Stromal cell of bone marrow (primary cell): ENCODE measurements at regions not wholly inside any gene's neighbourhood (a gene's known extent, or its start where the extent isn't known, plus 50 kb on each side); places are given as distances from the start of the nearest gene placed in this dataset.

Experiments
- DNase-seq: peaks from one replicate; pipeline ENCODE4 v3.0.0-alpha.2; 2012; ENCODE audit warnings: low read depth

GRCh38 chr5:38099205-38100168 lies 158.9 kb upstream of the EGFLAM start:
- DNase-seq: no peak

DNA sequence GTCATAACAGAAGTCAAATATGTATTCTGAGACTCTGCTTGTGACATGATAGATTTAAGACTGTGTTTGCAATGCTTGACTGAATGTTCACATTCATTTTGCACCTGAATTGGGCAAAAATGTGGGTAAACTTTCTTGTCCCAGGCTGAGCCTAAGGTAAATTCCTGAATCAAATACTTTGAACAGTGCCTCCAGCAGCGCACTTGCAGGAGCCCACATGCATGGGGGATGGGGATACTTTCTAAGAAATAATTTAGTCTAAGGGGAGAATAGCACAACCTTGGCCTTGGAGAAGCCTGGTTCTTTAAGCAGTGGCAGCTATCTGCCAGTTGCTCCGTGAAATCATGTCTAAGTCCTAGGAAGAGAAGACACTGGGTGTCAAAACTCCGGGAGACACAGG lies 163.5 kb upstream of the EGFLAM start:
- no peak for DNase-seq

- DNase-seq: no peak
Measured at GRCh38 chr5:38093855-38094254, 164.5 kb upstream of the EGFLAM start.

DNA sequence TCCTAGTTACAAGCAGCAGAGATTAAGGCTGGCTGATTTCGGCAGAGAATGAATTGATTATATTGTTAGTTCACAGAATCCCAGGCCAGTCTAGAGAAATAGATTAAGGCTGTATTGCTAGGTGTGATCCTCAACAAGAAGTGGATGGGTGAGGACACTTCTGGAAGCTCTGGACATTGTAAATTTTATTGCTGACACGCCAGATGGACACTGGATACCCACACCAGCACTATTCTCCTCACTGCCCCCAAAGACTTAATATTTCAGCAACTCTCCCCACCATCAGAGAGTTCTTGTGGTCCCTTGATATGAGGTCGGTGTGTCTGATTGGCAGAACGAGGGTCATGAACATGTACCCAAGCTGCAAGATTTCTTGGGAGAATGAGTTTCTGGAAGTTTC lies 171.6 kb upstream of the EGFLAM start:
- DNase-seq: no peak

- no peak for DNase-seq
Measured at GRCh38 chr5:38079620-38080402, 178.5 kb upstream of the EGFLAM start.

DNA sequence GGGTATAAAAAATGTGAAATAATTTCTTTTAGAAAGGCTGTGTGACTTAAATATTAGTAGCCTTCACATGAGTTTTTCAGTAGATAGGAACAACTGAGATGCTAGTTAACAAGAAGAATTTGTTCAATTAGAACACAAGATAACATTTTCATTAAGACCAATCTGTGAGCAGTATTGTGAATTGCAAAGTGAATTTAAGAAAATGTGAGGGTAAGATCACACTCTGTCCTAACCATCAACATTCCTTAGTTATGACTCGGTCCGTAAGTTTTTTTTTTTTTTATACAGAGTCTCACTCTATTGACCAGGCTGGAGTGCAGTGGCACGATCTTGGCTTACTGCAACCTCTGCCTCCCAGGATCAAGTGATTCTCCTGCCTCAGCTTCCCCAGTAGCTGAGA lies 180.2 kb upstream of the EGFLAM start:
- DNase-seq: no peak

DNA sequence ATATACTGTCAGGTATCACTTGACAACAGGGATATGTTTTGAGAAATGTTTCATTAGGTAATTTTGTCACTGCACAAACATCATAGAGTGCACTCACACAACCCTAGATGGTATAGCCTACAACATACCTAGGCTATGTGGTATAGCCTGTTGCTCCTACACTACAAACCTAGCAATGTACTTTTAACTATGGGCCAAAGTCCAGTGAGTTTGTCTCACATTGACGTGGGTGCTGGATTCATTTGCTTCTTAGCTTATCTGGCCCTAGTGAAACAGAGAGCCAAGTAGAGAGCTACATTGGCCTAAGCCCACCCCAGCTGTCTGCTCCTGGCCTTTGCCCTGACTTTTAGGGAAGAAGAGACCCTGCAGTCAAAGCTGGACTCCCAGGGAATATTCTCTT lies 180.7 kb upstream of the EGFLAM start:
- no peak for DNase-seq

DNA sequence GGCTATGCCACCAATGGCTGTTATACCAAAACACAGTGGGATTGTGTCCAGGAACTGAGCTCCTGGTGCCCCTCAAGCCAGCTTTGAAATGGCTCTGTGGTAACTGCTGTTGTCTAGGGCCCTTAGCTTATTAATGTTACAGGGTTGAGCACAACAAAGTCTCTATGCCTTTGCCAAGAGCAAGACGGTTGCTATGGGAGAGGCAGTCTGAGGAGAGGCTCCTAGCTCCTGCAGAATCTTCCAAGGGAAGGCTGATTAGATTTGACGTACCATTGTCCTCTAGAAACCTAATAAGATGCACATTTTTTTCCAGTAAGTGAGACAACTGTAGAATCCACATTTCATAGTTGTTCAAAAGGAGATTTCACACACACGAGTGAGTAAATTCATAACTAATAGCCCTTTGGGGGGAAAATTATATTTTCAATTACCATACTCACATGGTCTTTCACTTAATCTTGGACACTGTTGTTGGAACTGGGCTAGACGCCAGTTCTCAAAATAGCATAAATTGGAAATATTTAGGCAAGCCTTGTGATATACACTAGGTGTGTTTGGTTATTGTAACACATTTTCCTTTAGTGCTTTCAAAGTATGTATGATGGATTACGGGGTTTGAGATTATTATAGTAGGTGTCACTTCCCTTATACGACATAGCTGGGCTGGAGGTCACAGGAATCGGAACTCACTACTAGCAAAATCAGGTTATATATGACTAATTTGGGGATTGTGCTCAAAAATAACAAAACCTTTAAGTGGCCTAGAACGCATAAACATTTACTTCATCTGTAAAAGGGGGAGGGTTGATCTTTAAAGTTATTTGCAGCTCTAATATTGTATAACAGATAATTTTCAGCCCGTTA lies 186.3 kb upstream of the EGFLAM start:
- DNase-seq: no peak

- DNase-seq: no peak
Measured at GRCh38 chr5:38070304-38070950, 187.9 kb upstream of the EGFLAM start.

DNA sequence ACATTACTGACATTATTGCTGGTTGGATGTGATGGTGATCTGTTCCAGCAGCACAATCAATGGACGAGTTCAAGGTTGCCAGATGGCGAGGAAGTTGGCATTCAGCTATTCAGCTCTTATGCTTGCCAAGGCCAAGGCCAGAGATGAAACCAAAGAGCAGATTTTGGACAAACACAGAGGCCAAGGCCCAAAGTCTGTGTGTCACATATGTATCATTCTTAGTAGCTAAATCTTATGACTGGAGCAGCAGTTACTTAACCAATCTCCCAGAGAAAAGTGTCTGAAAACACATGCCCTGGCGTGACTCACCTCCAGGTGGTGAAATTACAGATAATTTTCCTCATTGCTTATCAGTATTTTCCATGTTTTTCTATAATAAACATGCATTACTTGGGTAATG lies 189.0 kb upstream of the EGFLAM start:
- no peak for DNase-seq

- no peak for DNase-seq
Measured at GRCh38 chr5:38060354-38060753, 198.0 kb upstream of the EGFLAM start.

DNA sequence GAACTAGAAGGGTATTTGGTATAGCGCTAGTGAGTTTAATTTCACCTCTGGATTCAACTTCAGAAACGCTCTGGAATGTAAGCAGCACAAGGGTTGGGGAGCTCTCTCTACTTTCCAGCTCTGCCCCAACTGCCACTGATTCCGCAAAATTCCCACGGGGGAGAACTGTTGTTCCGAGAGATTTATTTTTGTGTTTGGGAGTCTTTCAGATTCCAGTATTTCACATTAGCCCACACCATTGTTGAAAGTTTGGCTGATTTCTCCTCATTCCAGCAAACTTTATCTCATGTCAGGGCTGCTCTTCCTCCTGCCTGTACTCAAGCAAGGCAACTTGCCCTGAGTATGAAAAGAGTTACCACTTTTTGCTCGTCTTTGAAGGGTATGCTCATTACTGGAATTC lies 198.5 kb upstream of the EGFLAM start:
- DNase-seq: no peak

DNA sequence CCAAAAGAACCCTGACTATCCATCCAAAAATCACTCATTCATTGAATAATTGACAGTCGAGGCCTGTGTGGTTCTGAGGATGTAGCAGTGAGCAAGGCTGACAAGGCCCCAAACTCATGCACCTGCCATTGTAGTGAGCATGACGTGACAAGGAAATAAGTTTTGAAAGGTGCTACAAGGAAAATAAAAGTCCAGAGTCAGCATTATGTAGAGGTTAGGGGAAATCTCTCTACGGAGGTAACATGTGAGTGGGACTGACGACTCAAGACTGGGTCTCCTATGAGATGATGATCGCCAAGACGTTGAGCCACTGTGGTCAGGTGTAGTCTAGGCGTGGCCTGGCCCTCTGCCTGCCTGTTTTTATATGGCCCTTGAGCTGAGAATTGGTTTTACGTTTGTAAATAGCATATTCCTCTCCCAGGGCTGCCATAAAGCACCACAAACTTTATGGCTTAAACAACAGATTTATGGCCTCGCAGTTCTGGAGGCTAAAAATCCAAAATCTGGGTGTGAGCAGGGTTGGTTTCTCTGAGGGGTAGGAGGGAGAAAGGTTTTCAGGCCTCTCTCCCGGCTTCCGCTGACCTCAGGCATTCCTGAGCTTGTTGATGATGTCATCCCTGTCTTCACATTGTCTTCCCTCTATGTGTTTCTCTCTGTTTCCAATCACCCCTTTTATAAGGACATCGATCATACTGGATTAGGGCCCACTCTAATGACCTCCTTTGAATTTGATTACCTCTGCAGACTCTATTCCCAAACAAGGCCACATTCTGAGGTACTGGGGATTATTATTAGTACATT lies 206.4 kb upstream of the EGFLAM start:
- DNase-seq: no peak

GRCh38 chr5:38048400-38048799 lies 208.6 kb upstream of the GDNF start:
- DNase-seq: no peak

GRCh38 chr5:38046103-38046502 lies 206.3 kb upstream of the GDNF start:
- DNase-seq: no peak

- DNase-seq: no peak
Measured at GRCh38 chr5:38045446-38045845, 205.6 kb upstream of the GDNF start.

- no peak for DNase-seq
Measured at GRCh38 chr5:38039826-38040225, 200.0 kb upstream of the GDNF start.

DNA sequence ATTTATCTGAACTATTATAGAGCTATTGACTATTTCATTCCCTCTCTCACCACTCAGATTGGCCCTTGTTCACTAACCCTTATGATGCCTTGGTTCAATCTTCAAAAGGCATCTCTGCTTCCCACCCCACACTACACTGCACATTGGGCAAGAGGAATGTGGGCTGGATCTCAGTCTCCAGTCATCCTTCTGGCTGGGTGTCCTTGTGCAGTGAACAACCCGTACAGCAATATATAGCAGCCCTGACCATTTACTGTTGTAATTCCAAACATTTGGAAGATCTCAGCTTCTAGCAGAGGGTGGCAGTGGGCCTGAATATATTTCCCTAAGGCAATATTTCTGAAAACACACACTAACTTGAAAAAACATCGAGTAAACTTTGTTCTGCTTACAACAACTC lies 199.2 kb upstream of the GDNF start:
- no peak for DNase-seq

DNA sequence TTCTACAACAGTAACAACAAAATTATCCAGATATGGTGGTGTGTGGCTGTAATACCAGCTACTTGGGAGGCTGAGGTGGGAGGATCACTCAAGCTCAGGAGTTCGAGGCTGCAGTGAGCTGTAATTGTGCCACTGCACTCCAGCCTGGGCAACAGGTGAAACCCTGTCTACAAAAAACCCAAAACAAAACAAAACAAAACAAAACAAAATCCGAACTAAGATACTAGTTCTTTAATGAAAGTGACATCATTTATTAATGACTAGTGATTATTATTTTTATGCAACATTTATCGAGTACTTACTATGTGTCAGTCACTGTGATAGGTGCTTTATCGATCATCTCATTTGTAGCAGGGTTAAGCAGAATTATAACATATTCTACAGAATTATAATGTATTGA lies 196.9 kb upstream of the GDNF start:
- DNase-seq: no peak

GRCh38 chr5:38032149-38032548 lies 192.3 kb upstream of the GDNF start:
- DNase-seq: no peak

GRCh38 chr5:38031304-38031703 lies 191.5 kb upstream of the GDNF start:
- no peak for DNase-seq
